ENCODE measurements at regions not wholly inside any gene's neighbourhood (a gene's known extent, or its start where the extent isn't known, plus 50 kb on each side); places are given as distances from the start of the nearest gene placed in this dataset.

DNA sequence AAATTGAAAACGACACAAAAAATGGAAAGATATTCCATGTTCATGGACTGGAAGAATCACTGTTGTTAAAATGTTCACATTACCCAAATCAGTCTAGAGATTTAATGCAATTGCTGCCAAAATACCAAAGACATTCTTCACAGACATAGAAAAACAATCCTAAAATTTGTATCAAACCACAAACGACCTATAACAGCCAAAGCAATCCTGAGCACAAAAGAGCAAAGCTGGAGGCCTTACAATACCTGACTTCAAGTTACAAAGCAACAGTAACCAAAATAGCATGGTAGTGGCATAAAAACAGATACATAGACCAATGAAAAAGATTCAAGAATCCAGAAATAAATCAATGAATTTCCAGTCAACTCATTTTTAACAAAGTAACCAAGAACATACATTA is 1077.3 kb downstream of the KCNT2 start:
- Histone ChIP-seq H3K36me3 (ENCODE audit: insufficient read depth, low read length) (no peaks in the 10 kb centered on the region), H2AFZ (ENCODE audit: low read length) (no peak overlapping the region)
- TF ChIP-seq, protein P1, sequence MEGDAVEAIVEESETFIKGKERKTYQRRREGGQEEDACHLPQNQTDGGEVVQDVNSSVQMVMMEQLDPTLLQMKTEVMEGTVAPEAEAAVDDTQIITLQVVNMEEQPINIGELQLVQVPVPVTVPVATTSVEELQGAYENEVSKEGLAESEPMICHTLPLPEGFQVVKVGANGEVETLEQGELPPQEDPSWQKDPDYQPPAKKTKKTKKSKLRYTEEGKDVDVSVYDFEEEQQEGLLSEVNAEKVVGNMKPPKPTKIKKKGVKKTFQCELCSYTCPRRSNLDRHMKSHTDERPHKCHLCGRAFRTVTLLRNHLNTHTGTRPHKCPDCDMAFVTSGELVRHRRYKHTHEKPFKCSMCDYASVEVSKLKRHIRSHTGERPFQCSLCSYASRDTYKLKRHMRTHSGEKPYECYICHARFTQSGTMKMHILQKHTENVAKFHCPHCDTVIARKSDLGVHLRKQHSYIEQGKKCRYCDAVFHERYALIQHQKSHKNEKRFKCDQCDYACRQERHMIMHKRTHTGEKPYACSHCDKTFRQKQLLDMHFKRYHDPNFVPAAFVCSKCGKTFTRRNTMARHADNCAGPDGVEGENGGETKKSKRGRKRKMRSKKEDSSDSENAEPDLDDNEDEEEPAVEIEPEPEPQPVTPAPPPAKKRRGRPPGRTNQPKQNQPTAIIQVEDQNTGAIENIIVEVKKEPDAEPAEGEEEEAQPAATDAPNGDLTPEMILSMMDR (IDR thresholded peaks at IDR 0.05; ENCODE audit: extremely low read depth, low read depth, low read length) = no peak

GRCh38 chr1:195529881-195530280 is 1078.4 kb downstream of the KCNT2 start:
- TF ChIP-seq, protein P1 (IDR thresholded peaks at IDR 0.05; ENCODE audit: extremely low read depth, low read depth, low read length) = no peak
- H3K4me2 ChIP-seq (ENCODE audit: insufficient read depth, low read length) = no peak overlapping the region
- H3K4me3 ChIP-seq (ENCODE audit: insufficient read depth, low read length) = no peak overlapping the region
- H3K9me3 ChIP-seq (ENCODE audit: low read depth, low read length) = peaks cover 6% of the 10 kb centered on the region
- no peaks in the 10 kb centered on the region for H4K20me1 ChIP-seq (ENCODE audit: insufficient read depth, low read length)
- H3K27me3 ChIP-seq (ENCODE audit: insufficient read depth, low read length) = no peaks in the 10 kb centered on the region
- no peak overlapping the region for H3K27ac ChIP-seq (ENCODE audit: low read depth, low read length)
- H2AFZ ChIP-seq (ENCODE audit: low read length) = no peak overlapping the region
- H3K36me3 ChIP-seq (ENCODE audit: insufficient read depth, low read length) = no peaks in the 10 kb centered on the region
- no peak for DNase-seq (ENCODE audit: insufficient read length, low spot score, missing footprints)
- no peaks in the 10 kb centered on the region for H3K4me1 ChIP-seq (ENCODE audit: insufficient read depth, low read length)
- H3K79me2 ChIP-seq (ENCODE audit: insufficient read depth, low read length) = no peaks in the 10 kb centered on the region

More for the DNA sequence above, 1077.3 kb downstream of the KCNT2 start:
- Histone ChIP-seq H3K4me1 (ENCODE audit: insufficient read depth, low read length) (no peaks in the 10 kb centered on the region), H3K79me2 (ENCODE audit: insufficient read depth, low read length) (no peaks in the 10 kb centered on the region), H3K9me3 (ENCODE audit: low read depth, low read length) (peaks cover 2% of the 10 kb centered on the region), H4K20me1 (ENCODE audit: insufficient read depth, low read length) (no peaks in the 10 kb centered on the region), H3K27ac (ENCODE audit: low read depth, low read length) (no peak overlapping the region), H3K4me2 (ENCODE audit: insufficient read depth, low read length) (no peak overlapping the region), H3K27me3 (ENCODE audit: insufficient read depth, low read length) (no peaks in the 10 kb centered on the region), H3K4me3 (ENCODE audit: insufficient read depth, low read length) (no peak overlapping the region)
- DNase-seq (ENCODE audit: insufficient read length, low spot score, missing footprints) = no peak

DNA sequence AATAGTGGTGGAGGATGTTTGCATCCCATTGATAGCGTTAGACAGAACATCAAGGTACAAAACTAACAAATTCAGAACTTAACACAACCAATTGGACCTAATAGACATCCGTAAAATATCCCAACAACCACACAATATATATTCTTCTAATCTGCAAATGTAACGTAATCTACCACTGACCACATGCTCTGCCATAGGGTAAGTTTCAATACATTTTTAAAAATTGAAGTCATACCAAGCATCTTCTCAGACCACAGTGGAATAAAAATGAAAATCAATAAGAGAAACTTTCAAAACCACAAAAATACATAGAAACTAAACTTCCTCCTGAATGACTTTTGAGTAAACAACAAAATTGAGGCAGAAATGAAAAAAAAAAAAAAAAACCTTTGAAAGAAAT is 1087.5 kb downstream of the KCNT2 start:
- Histone ChIP-seq H4K20me1 (ENCODE audit: insufficient read depth, low read length) (no peaks in the 10 kb centered on the region), H3K27me3 (ENCODE audit: insufficient read depth, low read length) (no peaks in the 10 kb centered on the region), H3K4me2 (ENCODE audit: insufficient read depth, low read length) (no peak overlapping the region), H2AFZ (ENCODE audit: low read length) (no peak overlapping the region), H3K9me3 (ENCODE audit: low read depth, low read length) (peaks cover 1% of the 10 kb centered on the region), H3K79me2 (ENCODE audit: insufficient read depth, low read length) (no peaks in the 10 kb centered on the region), H3K36me3 (ENCODE audit: insufficient read depth, low read length) (no peaks in the 10 kb centered on the region), H3K4me1 (ENCODE audit: insufficient read depth, low read length) (no peaks in the 10 kb centered on the region), H3K4me3 (ENCODE audit: insufficient read depth, low read length) (no peak overlapping the region), H3K27ac (ENCODE audit: low read depth, low read length) (no peak overlapping the region)
- TF ChIP-seq, protein P1 (IDR thresholded peaks at IDR 0.05; ENCODE audit: extremely low read depth, low read depth, low read length) = no peak
- DNase-seq (ENCODE audit: insufficient read length, low spot score, missing footprints) = no peak

- TF ChIP-seq, protein P1 (IDR thresholded peaks at IDR 0.05; ENCODE audit: extremely low read depth, low read depth, low read length) = no peak
- H3K36me3 ChIP-seq (ENCODE audit: insufficient read depth, low read length) = no peaks in the 10 kb centered on the region
- H3K4me1 ChIP-seq (ENCODE audit: insufficient read depth, low read length) = no peaks in the 10 kb centered on the region
- no peak for DNase-seq (ENCODE audit: insufficient read length, low spot score, missing footprints)
- H3K4me3 ChIP-seq (ENCODE audit: insufficient read depth, low read length) = no peak overlapping the region
- no peak overlapping the region for H3K4me2 ChIP-seq (ENCODE audit: insufficient read depth, low read length)
- H3K27ac ChIP-seq (ENCODE audit: low read depth, low read length) = no peak overlapping the region
- H4K20me1 ChIP-seq (ENCODE audit: insufficient read depth, low read length) = no peaks in the 10 kb centered on the region
- peaks cover 3% of the 10 kb centered on the region for H3K9me3 ChIP-seq (ENCODE audit: low read depth, low read length)
- H2AFZ ChIP-seq (ENCODE audit: low read length) = no peak overlapping the region
- H3K79me2 ChIP-seq (ENCODE audit: insufficient read depth, low read length) = no peaks in the 10 kb centered on the region
- no peaks in the 10 kb centered on the region for H3K27me3 ChIP-seq (ENCODE audit: insufficient read depth, low read length)
These were observed 1092.2 kb downstream of the KCNT2 start for GRCh38 chr1:195516036-195516435.

Measured in osteoblast (primary cell).